H9 (cell line): ENCODE measurements at regions not wholly inside any gene's neighbourhood (a gene's known extent, or its start where the extent isn't known, plus 50 kb on each side); places are given as distances from the start of the nearest gene placed in this dataset.

Experiments used
- DNase-seq: peaks from one replicate; pipeline ENCODE4 v3.0.0-alpha.2; 2017
- H2AFZ ChIP-seq: one replicate; pipeline ENCODE4 v1.6.1; 2013; ENCODE audit warnings: mild to moderate bottlenecking, low read length, control low read depth, moderate library complexity
- H2AK5ac ChIP-seq: 2 replicates; pipeline ENCODE4 v1.6.1; 2013; ENCODE audit warnings: low read length, control low read depth, mixed read lengths; ENCODE audit not compliant: insufficient read length
- H2BK120ac ChIP-seq: one replicate; pipeline ENCODE4 v1.6.1; 2013; ENCODE audit warnings: low read depth, mild to moderate bottlenecking, low read length, control low read depth, inconsistent platforms; ENCODE audit not compliant: poor library complexity, severe bottlenecking
- H2BK12ac ChIP-seq: 2 replicates; pipeline ENCODE4 v1.6.1; 2013; ENCODE audit warnings: low read length, control low read depth, mixed read lengths, low read depth; ENCODE audit not compliant: insufficient read length
- H2BK15ac ChIP-seq: 2 replicates; pipeline ENCODE4 v1.6.1; 2013; ENCODE audit warnings: low read depth, low read length, control low read depth
- H2BK20ac ChIP-seq: one replicate; pipeline ENCODE4 v1.6.1; 2013; ENCODE audit warnings: low read depth, mild to moderate bottlenecking, low read length, control low read depth, inconsistent platforms; ENCODE audit not compliant: poor library complexity, severe bottlenecking
- H2BK5ac ChIP-seq: 2 replicates; pipeline ENCODE4 v1.6.1; 2013; ENCODE audit warnings: low read length, control low read depth, mixed read lengths; ENCODE audit not compliant: insufficient read length
- H3K14ac ChIP-seq: 2 replicates; pipeline ENCODE4 v1.6.1; 2013; ENCODE audit warnings: low read length, control low read depth; ENCODE audit not compliant: insufficient read depth
- H3K18ac ChIP-seq: 2 replicates; pipeline ENCODE4 v1.6.1; 2013; ENCODE audit warnings: low read depth, mild to moderate bottlenecking, mixed read lengths, low read length, control low read depth; ENCODE audit not compliant: insufficient read length
- H3K23ac ChIP-seq: 2 replicates; pipeline ENCODE4 v1.6.1; 2013; ENCODE audit warnings: low read length, control low read depth, mixed read lengths, low read depth; ENCODE audit not compliant: insufficient read length
- H3K23me2 ChIP-seq: 2 replicates; pipeline ENCODE4 v1.6.1; 2013; ENCODE audit warnings: low read depth, mild to moderate bottlenecking, mixed read lengths, low read length, control low read depth; ENCODE audit not compliant: insufficient read length, poor library complexity, severe bottlenecking
- H3K27ac ChIP-seq: 2 replicates; pipeline ENCODE4 v1.5.1; 2013; ENCODE audit warnings: low read length, control low read depth, mixed read lengths, low read depth; ENCODE audit not compliant: insufficient read length
- H3K27me3 ChIP-seq: 2 replicates; pipeline ENCODE4 v1.6.1; 2013; ENCODE audit warnings: low read length, control low read depth, inconsistent platforms; ENCODE audit not compliant: insufficient read depth
- H3K4ac ChIP-seq: 2 replicates; pipeline ENCODE4 v1.6.1; 2013; ENCODE audit warnings: low read depth, mild to moderate bottlenecking, control low read depth, inconsistent platforms, low read length, moderate library complexity
- H3K4me1 ChIP-seq: 2 replicates; pipeline ENCODE4 v1.6.1; 2013; ENCODE audit warnings: low read length, control low read depth, inconsistent platforms; ENCODE audit not compliant: insufficient read depth
- H3K4me2 ChIP-seq: 2 replicates; pipeline ENCODE4 v1.6.1; 2013; ENCODE audit warnings: low read length, control low read depth, mixed read lengths; ENCODE audit not compliant: insufficient read length, insufficient read depth
- H3K56ac ChIP-seq: 2 replicates; pipeline ENCODE4 v1.6.1; 2013; ENCODE audit warnings: low read depth, mild to moderate bottlenecking, mixed read lengths, low read length, control low read depth; ENCODE audit not compliant: insufficient read length
- H3K79me1 ChIP-seq: 2 replicates; pipeline ENCODE4 v1.6.1; 2013; ENCODE audit warnings: low read depth, mild to moderate bottlenecking, moderate library complexity, low read length, control low read depth, inconsistent platforms; ENCODE audit not compliant: insufficient read depth, poor library complexity, severe bottlenecking
- H3K79me2 ChIP-seq: 2 replicates; pipeline ENCODE4 v1.6.1; 2013; ENCODE audit warnings: low read length, control low read depth, inconsistent platforms; ENCODE audit not compliant: insufficient read depth
- H3K9ac ChIP-seq: 2 replicates; pipeline ENCODE4 v1.6.1; 2013; ENCODE audit warnings: low read length, control low read depth, mixed read lengths; ENCODE audit not compliant: insufficient read length; ENCODE audit errors: extremely low read depth
- H3K9me3 ChIP-seq: one replicate; pipeline ENCODE4 v1.6.1; 2013; ENCODE audit warnings: low read depth, low read length, inconsistent platforms; ENCODE audit not compliant: control insufficient read depth
- H3T11ph ChIP-seq: one replicate; pipeline ENCODE4 v1.6.1; 2013; ENCODE audit warnings: mild to moderate bottlenecking, low read length, control low read depth, inconsistent platforms
- H4K20me1 ChIP-seq: one replicate; pipeline ENCODE4 v1.6.1; 2013; ENCODE audit not compliant: control insufficient read depth, insufficient read length, insufficient read depth
- H4K5ac ChIP-seq: 2 replicates; pipeline ENCODE4 v1.6.1; 2013; ENCODE audit warnings: low read depth, mild to moderate bottlenecking, mixed read lengths, low read length, control low read depth; ENCODE audit not compliant: insufficient read length
- H4K8ac ChIP-seq: replicated peaks from 2 replicates; pipeline ENCODE4 v1.6.1; 2013; ENCODE audit warnings: low read length, control low read depth, mixed read lengths, low read depth; ENCODE audit not compliant: insufficient read length
- H4K91ac ChIP-seq: 2 replicates; pipeline ENCODE4 v1.6.1; 2013; ENCODE audit warnings: low read depth, mild to moderate bottlenecking, moderate library complexity, mixed read lengths, low read length, control low read depth; ENCODE audit not compliant: insufficient read length
- H3K27ac Mint-ChIP-seq, 3 experiments: 2 replicates in 2 of 3; 3 replicates in 1 of 3; pipeline ENCODE4 v1.8.0; 2020 to 2021; ENCODE audit warnings: mixed read lengths in 3 of 3, mild to moderate bottlenecking in 1 of 3, moderate library complexity in 1 of 3
- H3K27me3 Mint-ChIP-seq: 2 replicates; pipeline ENCODE4 v1.8.0; 2021; ENCODE audit warnings: low read depth, mild to moderate bottlenecking, moderate library complexity, mixed read lengths
- H3K36me3 Mint-ChIP-seq, 3 experiments: 2 replicates in 2 of 3; 3 replicates in 1 of 3; pipeline ENCODE4 v1.8.0; 2020 to 2021; ENCODE audit warnings: low read depth in 3 of 3, mixed read lengths in 3 of 3; ENCODE audit not compliant: insufficient read depth in 1 of 3
- H3K4me1 Mint-ChIP-seq, 2 experiments: 2 replicates each; pipeline ENCODE4 v1.8.0; 2020; ENCODE audit warnings: mixed read lengths in 2 of 2
- H3K4me3 Mint-ChIP-seq, 2 experiments: 2 replicates in 1 of 2; 3 replicates in 1 of 2; pipeline ENCODE4 v1.8.0; 2020 to 2021; ENCODE audit warnings: mild to moderate bottlenecking in 2 of 2, mixed read lengths in 2 of 2, moderate library complexity in 1 of 2
- H3K9me3 Mint-ChIP-seq, 2 experiments: 2 replicates in 1 of 2; 3 replicates in 1 of 2; pipeline ENCODE4 v1.8.0; 2020; ENCODE audit warnings: mild to moderate bottlenecking in 2 of 2, mixed read lengths in 2 of 2, moderate library complexity in 1 of 2
- WGBS: extraction: QIAGEN DNeasy Blood & Tissue Kit; methylation state at CpG from one replicate; pipeline ENCODE4 v1.1.7; 2013; ENCODE audit warnings: missing lambda C conversion rate, low lambda C conversion rate, mixed read lengths; ENCODE audit not compliant: insufficient read length; ENCODE audit errors: extremely low coverage; 5-methylcytosine and 5-hydroxymethylcytosine counted together
- TF ChIP-seq, protein P1 (sequence below): fragments of 200-600 bp; sonication (generic); conservative IDR thresholded peaks from 3 replicates; pipeline ENCODE4 v1.8.0; 2021; ENCODE audit warnings: antibody characterized with exemption, mild to moderate bottlenecking

DNA sequence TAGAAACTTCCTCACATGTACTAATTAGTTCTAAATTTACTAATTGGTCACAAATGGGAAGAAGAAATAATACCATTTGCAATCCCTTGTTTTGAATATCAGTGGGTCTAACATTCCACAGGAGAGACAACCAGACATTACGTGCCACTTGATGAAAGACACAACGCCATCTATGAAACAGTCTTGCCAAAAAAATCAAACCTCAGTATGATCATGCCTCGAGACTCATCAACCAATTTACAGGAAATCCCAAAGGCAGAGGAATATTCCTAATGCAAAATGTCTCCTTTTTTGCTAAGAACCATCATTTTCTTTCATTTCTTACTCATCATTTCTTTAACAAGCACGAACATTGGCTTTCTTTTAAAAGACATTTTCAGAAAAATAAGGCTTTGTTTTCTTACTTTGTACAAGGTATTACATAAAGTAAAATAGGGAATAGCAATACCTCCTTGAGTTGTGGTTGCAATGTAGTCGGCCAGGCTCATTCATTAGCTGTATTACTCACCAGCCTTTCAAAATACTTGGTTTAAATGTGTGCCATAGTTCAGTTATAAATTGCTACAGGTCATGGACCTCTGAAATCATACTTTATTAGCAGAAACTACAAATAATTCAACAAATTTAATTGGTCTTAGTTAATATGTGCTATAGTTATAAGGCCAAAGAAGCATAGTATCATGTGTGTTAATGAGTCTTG, 436.2 kb upstream of the FLRT2 start:
- Histone ChIP-seq H3K14ac (no peak overlapping the region), H3K23ac (no peak overlapping the region), H2AFZ (no peak overlapping the region), H2BK120ac (no peak overlapping the region), H3K4me2 (no peak overlapping the region), H2BK12ac (no peak overlapping the region), H2BK15ac (no peak overlapping the region), H3K4ac (no peak overlapping the region), H4K5ac (no peak overlapping the region), H2BK5ac (no peak overlapping the region), H3K9me3 (no peaks in the 10 kb centered on the region), H3K18ac (no peak overlapping the region), H3K79me2 (no peaks in the 10 kb centered on the region), H3K27me3 (no peaks in the 10 kb centered on the region), H3K79me1 (no peaks in the 10 kb centered on the region), H3K23me2 (no peaks in the 10 kb centered on the region), H2AK5ac (no peak overlapping the region), H3T11ph (no peak overlapping the region), H4K8ac (no peak overlapping the region), H3K9ac (no peak overlapping the region), H3K56ac (no peak overlapping the region), H4K91ac (no peak overlapping the region), H2BK20ac (no peak overlapping the region), H3K27ac (no peak overlapping the region), H4K20me1 (no peaks in the 10 kb centered on the region), H3K4me1 (no peaks in the 10 kb centered on the region)
- Mint-ChIP-seq H3K27me3 (no peaks in the 10 kb centered on the region), H3K9me3 (no peaks in the 10 kb centered on the region), H3K4me1 (no peaks in the 10 kb centered on the region), H3K4me3 (no peak overlapping the region), H3K36me3 (no peaks in the 10 kb centered on the region), H3K27ac (no peak overlapping the region)
- WGBS: no CpG with 5 or more reads among the region's 5 CpGs
- DNase-seq: no peak
- TF ChIP-seq, protein P1, sequence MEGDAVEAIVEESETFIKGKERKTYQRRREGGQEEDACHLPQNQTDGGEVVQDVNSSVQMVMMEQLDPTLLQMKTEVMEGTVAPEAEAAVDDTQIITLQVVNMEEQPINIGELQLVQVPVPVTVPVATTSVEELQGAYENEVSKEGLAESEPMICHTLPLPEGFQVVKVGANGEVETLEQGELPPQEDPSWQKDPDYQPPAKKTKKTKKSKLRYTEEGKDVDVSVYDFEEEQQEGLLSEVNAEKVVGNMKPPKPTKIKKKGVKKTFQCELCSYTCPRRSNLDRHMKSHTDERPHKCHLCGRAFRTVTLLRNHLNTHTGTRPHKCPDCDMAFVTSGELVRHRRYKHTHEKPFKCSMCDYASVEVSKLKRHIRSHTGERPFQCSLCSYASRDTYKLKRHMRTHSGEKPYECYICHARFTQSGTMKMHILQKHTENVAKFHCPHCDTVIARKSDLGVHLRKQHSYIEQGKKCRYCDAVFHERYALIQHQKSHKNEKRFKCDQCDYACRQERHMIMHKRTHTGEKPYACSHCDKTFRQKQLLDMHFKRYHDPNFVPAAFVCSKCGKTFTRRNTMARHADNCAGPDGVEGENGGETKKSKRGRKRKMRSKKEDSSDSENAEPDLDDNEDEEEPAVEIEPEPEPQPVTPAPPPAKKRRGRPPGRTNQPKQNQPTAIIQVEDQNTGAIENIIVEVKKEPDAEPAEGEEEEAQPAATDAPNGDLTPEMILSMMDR: no peak
